Panc1 (cell line): ENCODE measurements at regions not wholly inside any gene's neighbourhood (a gene's known extent, or its start where the extent isn't known, plus 50 kb on each side); places are given as distances from the start of the nearest gene placed in this dataset.

Experiments
- ATAC-seq: fragments of 200-7000 bp; cut with Tn5 transposase; 2 replicates; pipeline ENCODE4 v1.9.1; 2020; ENCODE audit warnings: mild to moderate bottlenecking, moderate library complexity
- BruUV-seq: library from RNA; stranded (reverse); fragments of 400-500 nt; replicated peaks from 2 replicates; lab custom pipeline; 2021; lab: Mats Ljungman, UMichigan
- CTCF ChIA-PET: fragments of 300-600 bp; sonication (Branson Sonifier 250); formaldehyde crosslinking; loops from one replicate; lab custom pipeline; 2022; ENCODE audit warnings: antibody characterized with exemption; lab: Charles Lee
- POLR2A ChIA-PET: fragments of 300-600 bp; sonication (Branson Sonifier 250); formaldehyde crosslinking; loops from one replicate; lab custom pipeline; 2022; ENCODE audit warnings: antibody characterized with exemption; lab: Charles Lee
- DNase-seq: peaks from one replicate; pipeline ENCODE4 v3.0.0-alpha.2; 2010; ENCODE audit warnings: low read depth, low spot score
- H3K27ac ChIP-seq: 2 replicates; pipeline ENCODE4 v1.5.1; 2011; ENCODE audit warnings: mild to moderate bottlenecking, low read length, inconsistent platforms
- H3K27me3 ChIP-seq: fragments of 200-500 bp; sonication (Bioruptor generic); 2 replicates; pipeline ENCODE4 v1.6.0; 2014; ENCODE audit warnings: low read length, inconsistent platforms; ENCODE audit not compliant: control insufficient read depth, insufficient read depth
- H3K36me3 ChIP-seq: fragments of 200-500 bp; sonication (Bioruptor generic); 2 replicates; pipeline ENCODE4 v1.5.1; 2014; ENCODE audit warnings: inconsistent platforms, mild to moderate bottlenecking, low read length, moderate library complexity; ENCODE audit not compliant: control insufficient read depth, insufficient read depth
- H3K4me1 ChIP-seq: 2 replicates; pipeline ENCODE4 v1.5.1; 2011; ENCODE audit warnings: inconsistent platforms, mild to moderate bottlenecking, low read length, moderate library complexity; ENCODE audit not compliant: control insufficient read depth, insufficient read depth
- H3K4me3 ChIP-seq, 2 experiments: 2 replicates each; pipeline ENCODE4 v1.5.1; 2011 to 2012; ENCODE audit warnings: low read depth in 2 of 2, low read length in 2 of 2, mild to moderate bottlenecking in 2 of 2, inconsistent platforms in 1 of 2, moderate library complexity in 1 of 2
- H3K9me3 ChIP-seq: fragments of 200-500 bp; sonication (Bioruptor generic); 2 replicates; pipeline ENCODE4 v1.5.1; 2014; ENCODE audit warnings: low read depth, mild to moderate bottlenecking, inconsistent platforms, low read length, moderate library complexity; ENCODE audit not compliant: control insufficient read depth, insufficient read depth
- CTCF ChIP-seq: fragments of 450-650 bp; IDR thresholded peaks from 2 replicates; pipeline ENCODE4 v1.5.1; 2017; ENCODE audit warnings: mild to moderate bottlenecking
- POLR2AphosphoS5 ChIP-seq: IDR thresholded peaks from 2 replicates; pipeline ENCODE4 v1.6.1; 2012; ENCODE audit warnings: mild to moderate bottlenecking, low read depth, low read length, moderate library complexity
- REST ChIP-seq, 2 experiments: IDR thresholded peaks; 2 replicates each; pipeline ENCODE4 v1.6.1; 2011 to 2012; ENCODE audit warnings: low read depth in 2 of 2, control low read depth in 1 of 2, low read length in 1 of 2, mild to moderate bottlenecking in 1 of 2, moderate library complexity in 1 of 2; ENCODE audit not compliant: insufficient read depth in 1 of 2
- SIN3A ChIP-seq: IDR thresholded peaks from 2 replicates; pipeline ENCODE4 v1.6.1; 2012; ENCODE audit warnings: low read depth, mild to moderate bottlenecking, low read length, moderate library complexity, borderline replicate concordance; ENCODE audit not compliant: insufficient read depth
- TCF7L2 ChIP-seq: IDR thresholded peaks from 2 replicates; pipeline ENCODE4 v1.6.1; 2011; ENCODE audit warnings: mild to moderate bottlenecking, low read depth, low read length, inconsistent platforms
- in situ Hi-C: cut with HindIII; loops from 2 replicates; pipeline ENCODE4 v1.10.0; 2016; ENCODE audit warnings: low sequenced_read_pairs, low pct_unique_long_range_greater_than_20kb
- intact Hi-C: fragments of 100-400 bp; cut with micrococcal nuclease; formaldehyde crosslinking; loops from one replicate; pipeline ENCODE4 v1.10.0; 2022; ENCODE audit not compliant: unreplicated experiment

- Histone ChIP-seq H3K27me3 (no peaks in the 10 kb centered on the region), H3K4me1 (peaks cover 15% of the 10 kb centered on the region), H3K9me3 (no peaks in the 10 kb centered on the region), H3K36me3 (no peaks in the 10 kb centered on the region), H3K27ac (peak overlapping the region; percentile 68; the same call in 1 of the 2 replicates), H3K4me3 (peak overlapping the region in 1 of 2 experiments; percentile 19; a peak in 1 of 4 replicates)
- POLR2A ChIA-PET: no interaction called here
- no TSS peak for BruUV-seq
- ATAC-seq (peak; percentile 67), DNase-seq (peak; percentile 84)
- in situ Hi-C loops: no loop called here
- CTCF ChIA-PET: no interaction called here
- intact Hi-C loops: no loop called here
- TF ChIP-seq TCF7L2 (no peak), POLR2AphosphoS5 (peak; percentile 47; the same call in 1 of the 2 replicates)
Measured at GRCh38 chr5:15009420-15009819, 137.8 kb upstream of the ANKH start.

GRCh38 chr5:15008921-15009320 lies 137.3 kb upstream of the ANKH start:
- in situ Hi-C loops: no loop called here
- CTCF ChIA-PET: no interaction called here

More at GRCh38 chr5:15008921-15009320, 137.3 kb upstream of the ANKH start:
- DNase-seq (no peak), ATAC-seq (no peak)
- no peaks in the 10 kb centered on the region for H3K9me3 ChIP-seq
- intact Hi-C loops: no loop called here
- peaks cover 15% of the 10 kb centered on the region for H3K4me1 ChIP-seq
- POLR2A ChIA-PET: no interaction called here
- BruUV-seq: no TSS peak
- no peaks in the 10 kb centered on the region for H3K27me3 ChIP-seq
- no peaks in the 10 kb centered on the region for H3K36me3 ChIP-seq
- TF ChIP-seq SIN3A (no peak), TCF7L2 (no peak), REST (IDR thresholded peaks at IDR 0.05; ENCODE audit: insufficient read depth in 1 of 2, low read depth in 2 of 2, low read length in 1 of 2) (no peak), CTCF (no peak), POLR2AphosphoS5 (no peak)
- H3K27ac ChIP-seq: peak overlapping the region; percentile 68; the same call in 1 of the 2 replicates
- H3K4me3 ChIP-seq: peak overlapping the region in 1 of 2 experiments; percentile 14; a peak in 2 of 4 replicates
